Panc1 (cell line): ENCODE measurements at regions not wholly inside any gene's neighbourhood (a gene's known extent, or its start where the extent isn't known, plus 50 kb on each side); places are given as distances from the start of the nearest gene placed in this dataset.

Experiments used
- ATAC-seq: fragments of 200-7000 bp; cut with Tn5 transposase; 2 replicates; pipeline ENCODE4 v1.9.1; 2020; ENCODE audit warnings: mild to moderate bottlenecking, moderate library complexity
- BruUV-seq: library from RNA; stranded (reverse); fragments of 400-500 nt; replicated peaks from 2 replicates; lab custom pipeline; 2021; lab: Mats Ljungman, UMichigan
- CTCF ChIA-PET: fragments of 300-600 bp; sonication (Branson Sonifier 250); formaldehyde crosslinking; loops from one replicate; lab custom pipeline; 2022; ENCODE audit warnings: antibody characterized with exemption; lab: Charles Lee
- POLR2A ChIA-PET: fragments of 300-600 bp; sonication (Branson Sonifier 250); formaldehyde crosslinking; loops from one replicate; lab custom pipeline; 2022; ENCODE audit warnings: antibody characterized with exemption; lab: Charles Lee
- DNase-seq: peaks from one replicate; pipeline ENCODE4 v3.0.0-alpha.2; 2010; ENCODE audit warnings: low read depth, low spot score
- H3K27ac ChIP-seq: 2 replicates; pipeline ENCODE4 v1.5.1; 2011; ENCODE audit warnings: mild to moderate bottlenecking, low read length, inconsistent platforms
- H3K27me3 ChIP-seq: fragments of 200-500 bp; sonication (Bioruptor generic); 2 replicates; pipeline ENCODE4 v1.6.0; 2014; ENCODE audit warnings: low read length, inconsistent platforms; ENCODE audit not compliant: control insufficient read depth, insufficient read depth
- H3K36me3 ChIP-seq: fragments of 200-500 bp; sonication (Bioruptor generic); 2 replicates; pipeline ENCODE4 v1.5.1; 2014; ENCODE audit warnings: inconsistent platforms, mild to moderate bottlenecking, low read length, moderate library complexity; ENCODE audit not compliant: control insufficient read depth, insufficient read depth
- H3K4me1 ChIP-seq: 2 replicates; pipeline ENCODE4 v1.5.1; 2011; ENCODE audit warnings: inconsistent platforms, mild to moderate bottlenecking, low read length, moderate library complexity; ENCODE audit not compliant: control insufficient read depth, insufficient read depth
- H3K4me3 ChIP-seq, 2 experiments: 2 replicates each; pipeline ENCODE4 v1.5.1; 2011 to 2012; ENCODE audit warnings: low read depth in 2 of 2, low read length in 2 of 2, mild to moderate bottlenecking in 2 of 2, inconsistent platforms in 1 of 2, moderate library complexity in 1 of 2
- H3K9me3 ChIP-seq: fragments of 200-500 bp; sonication (Bioruptor generic); 2 replicates; pipeline ENCODE4 v1.5.1; 2014; ENCODE audit warnings: low read depth, mild to moderate bottlenecking, inconsistent platforms, low read length, moderate library complexity; ENCODE audit not compliant: control insufficient read depth, insufficient read depth
- CTCF ChIP-seq: fragments of 450-650 bp; IDR thresholded peaks from 2 replicates; pipeline ENCODE4 v1.5.1; 2017; ENCODE audit warnings: mild to moderate bottlenecking
- POLR2AphosphoS5 ChIP-seq: IDR thresholded peaks from 2 replicates; pipeline ENCODE4 v1.6.1; 2012; ENCODE audit warnings: mild to moderate bottlenecking, low read depth, low read length, moderate library complexity
- REST ChIP-seq, 2 experiments: IDR thresholded peaks; 2 replicates each; pipeline ENCODE4 v1.6.1; 2011 to 2012; ENCODE audit warnings: low read depth in 2 of 2, control low read depth in 1 of 2, low read length in 1 of 2, mild to moderate bottlenecking in 1 of 2, moderate library complexity in 1 of 2; ENCODE audit not compliant: insufficient read depth in 1 of 2
- SIN3A ChIP-seq: IDR thresholded peaks from 2 replicates; pipeline ENCODE4 v1.6.1; 2012; ENCODE audit warnings: low read depth, mild to moderate bottlenecking, low read length, moderate library complexity, borderline replicate concordance; ENCODE audit not compliant: insufficient read depth
- TCF7L2 ChIP-seq: IDR thresholded peaks from 2 replicates; pipeline ENCODE4 v1.6.1; 2011; ENCODE audit warnings: mild to moderate bottlenecking, low read depth, low read length, inconsistent platforms
- in situ Hi-C: cut with HindIII; loops from 2 replicates; pipeline ENCODE4 v1.10.0; 2016; ENCODE audit warnings: low sequenced_read_pairs, low pct_unique_long_range_greater_than_20kb
- intact Hi-C: fragments of 100-400 bp; cut with micrococcal nuclease; formaldehyde crosslinking; loops from one replicate; pipeline ENCODE4 v1.10.0; 2022; ENCODE audit not compliant: unreplicated experiment

- no peaks in the 10 kb centered on the region for H3K36me3 ChIP-seq
- H3K27ac ChIP-seq = no peak overlapping the region
- H3K4me1 ChIP-seq = no peaks in the 10 kb centered on the region
- no peak for DNase-seq
- ChIA-PET CTCF (no interaction called here), POLR2A (no interaction called here)
- H3K27me3 ChIP-seq = no peaks in the 10 kb centered on the region
- no peak for ATAC-seq
- intact Hi-C loops (no loop called here), in situ Hi-C loops (no loop called here)
- no peak overlapping the region for H3K4me3 ChIP-seq
- peaks cover 27% of the 10 kb centered on the region; the same call in 1 of the 2 replicates for H3K9me3 ChIP-seq
- no peak for TF ChIP-seq SIN3A
- no peak for TF ChIP-seq CTCF
- TF ChIP-seq POLR2AphosphoS5 = no peak
- TF ChIP-seq REST (IDR thresholded peaks at IDR 0.05; ENCODE audit: insufficient read depth in 1 of 2, low read depth in 2 of 2, low read length in 1 of 2) = no peak
- no peak for TF ChIP-seq TCF7L2
- BruUV-seq = no TSS peak
Measured at GRCh38 chr5:124460642-124461041, 285.8 kb downstream of the ZNF608 start.

- no TSS peak for BruUV-seq
- H3K27ac ChIP-seq = no peak overlapping the region
- H3K27me3 ChIP-seq = no peaks in the 10 kb centered on the region
- no peaks in the 10 kb centered on the region for H3K4me1 ChIP-seq
- DNase-seq = no peak
- intact Hi-C loops (no loop called here), in situ Hi-C loops (no loop called here)
- no peak overlapping the region for H3K4me3 ChIP-seq
- TF ChIP-seq POLR2AphosphoS5 = no peak
- no peak for TF ChIP-seq REST (IDR thresholded peaks at IDR 0.05; ENCODE audit: insufficient read depth in 1 of 2, low read depth in 2 of 2, low read length in 1 of 2)
- ChIA-PET POLR2A (no interaction called here), CTCF (no interaction called here)
- peaks cover 30% of the 10 kb centered on the region; the same call in 1 of the 2 replicates for H3K9me3 ChIP-seq
- ATAC-seq = no peak
- no peaks in the 10 kb centered on the region for H3K36me3 ChIP-seq
Measured at GRCh38 chr5:124459984-124460383, 286.5 kb downstream of the ZNF608 start.
